ENCODE measurements at regions not wholly inside any gene's neighbourhood (a gene's known extent, or its start where the extent isn't known, plus 50 kb on each side); places are given as distances from the start of the nearest gene placed in this dataset.

DNA sequence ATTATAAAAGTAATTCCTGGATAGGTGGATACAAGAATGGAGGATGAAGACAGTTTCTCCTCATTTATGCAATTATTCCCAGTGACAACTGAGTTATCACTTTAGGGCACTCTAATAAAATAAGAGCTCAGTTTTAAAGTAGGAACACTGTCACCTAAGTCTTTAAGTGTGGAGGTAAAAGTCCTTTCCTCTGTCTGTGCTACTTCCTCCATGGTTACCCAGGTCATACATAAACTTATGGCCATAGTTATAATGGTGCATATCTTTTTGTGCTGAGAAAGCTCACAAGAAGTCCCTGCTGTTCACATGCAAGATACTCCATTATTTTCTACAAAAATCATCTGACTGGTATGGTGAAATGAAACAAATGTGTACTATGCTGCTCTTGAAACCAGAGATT lies 1093.6 kb downstream of the IGSF11 start:
- TF ChIP-seq EZH2 (IDR thresholded peaks at IDR 0.05; ENCODE audit: insufficient read depth, poor library complexity, severe bottlenecking) (no peak), EZH2phosphoT487 (IDR thresholded peaks at IDR 0.05; ENCODE audit: insufficient read depth, low read depth) (no peak)

All from GM23248 (cell line).